CD4-positive, alpha-beta T cell treated with Interleukin-17A for 1 hour (primary cell): ENCODE measurements at regions not wholly inside any gene's neighbourhood (a gene's known extent, or its start where the extent isn't known, plus 50 kb on each side); places are given as distances from the start of the nearest gene placed in this dataset.

Experiments
- DNase-seq: peaks from one replicate; pipeline ENCODE4 v3.0.0-alpha.2; 2020

GRCh38 chr12:67798768-67799167 lies 150.2 kb downstream of the DYRK2 start:
- DNase-seq: no peak

- no peak for DNase-seq
These were observed 154.2 kb downstream of the DYRK2 start for GRCh38 chr12:67802731-67803130.

- DNase-seq: no peak
These were observed 154.9 kb downstream of the DYRK2 start for GRCh38 chr12:67803278-67803993.

GRCh38 chr12:67804168-67804567 lies 155.6 kb downstream of the DYRK2 start:
- DNase-seq: peak; percentile 48

DNA sequence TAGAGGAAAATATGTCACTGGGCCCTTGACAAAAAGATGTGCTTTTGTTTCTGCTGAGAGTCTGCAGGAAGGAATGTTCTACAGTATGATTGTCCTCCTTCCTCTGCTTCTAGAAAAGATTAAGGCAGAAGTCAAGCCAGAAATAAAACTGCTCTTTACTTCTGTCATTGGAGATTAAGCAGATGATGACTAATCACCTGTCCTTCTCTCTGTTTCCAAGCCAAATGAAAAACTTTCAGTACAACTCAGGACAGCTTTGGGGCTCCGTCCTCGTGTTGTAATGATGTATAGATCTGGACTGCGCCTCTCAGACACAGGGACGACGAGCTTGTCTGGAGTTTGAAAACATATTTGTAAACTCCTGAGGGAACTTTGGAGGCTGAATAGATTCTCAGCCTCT lies 159.3 kb downstream of the DYRK2 start:
- no peak for DNase-seq

- no peak for DNase-seq
These were observed 161.6 kb downstream of the DYRK2 start for GRCh38 chr12:67810166-67810565.

- no peak for DNase-seq
These were observed 163.2 kb downstream of the DYRK2 start for GRCh38 chr12:67811437-67812361.

DNA sequence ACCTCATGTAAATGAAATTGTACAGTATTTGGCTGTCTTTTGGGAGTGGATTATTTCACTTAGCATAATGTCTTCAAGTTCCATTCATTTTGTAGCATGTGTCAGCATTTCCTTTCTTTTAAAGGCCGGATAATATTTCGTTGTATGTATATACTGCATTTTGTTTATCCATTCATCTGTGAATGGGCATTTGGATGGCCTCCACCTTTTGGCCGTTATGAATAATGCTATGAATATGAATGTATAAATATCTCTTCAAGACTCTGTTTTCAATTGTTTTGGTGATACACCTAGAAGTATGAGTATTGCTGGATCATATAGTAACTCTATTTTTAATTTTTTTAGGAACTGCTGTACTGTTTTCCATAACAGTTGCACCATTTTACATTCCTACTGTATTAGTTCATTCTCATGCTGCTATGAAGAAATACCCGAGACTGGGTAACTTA lies 164.9 kb downstream of the DYRK2 start:
- no peak for DNase-seq

DNA sequence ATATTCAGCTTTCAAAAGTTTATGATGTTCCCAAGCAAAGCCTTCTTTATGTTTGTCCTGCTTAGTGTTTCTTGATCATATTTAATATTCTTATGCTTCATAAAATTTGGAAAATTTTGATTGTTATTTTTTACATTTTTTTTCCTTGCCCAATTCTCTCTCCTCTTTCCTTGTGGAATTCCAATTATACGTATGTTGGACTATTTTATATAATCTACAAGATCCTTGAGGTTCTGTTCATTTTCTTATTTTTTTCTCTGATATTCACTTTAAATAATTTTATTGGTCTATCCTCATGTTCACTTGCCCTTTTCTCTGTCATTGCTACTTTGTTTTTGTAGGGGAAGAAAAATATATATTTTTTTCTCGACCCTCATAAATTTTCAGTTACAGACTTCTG lies 167.7 kb downstream of the DYRK2 start:
- no peak for DNase-seq

GRCh38 chr12:67818459-67818903 lies 169.9 kb downstream of the DYRK2 start:
- no peak for DNase-seq

DNA sequence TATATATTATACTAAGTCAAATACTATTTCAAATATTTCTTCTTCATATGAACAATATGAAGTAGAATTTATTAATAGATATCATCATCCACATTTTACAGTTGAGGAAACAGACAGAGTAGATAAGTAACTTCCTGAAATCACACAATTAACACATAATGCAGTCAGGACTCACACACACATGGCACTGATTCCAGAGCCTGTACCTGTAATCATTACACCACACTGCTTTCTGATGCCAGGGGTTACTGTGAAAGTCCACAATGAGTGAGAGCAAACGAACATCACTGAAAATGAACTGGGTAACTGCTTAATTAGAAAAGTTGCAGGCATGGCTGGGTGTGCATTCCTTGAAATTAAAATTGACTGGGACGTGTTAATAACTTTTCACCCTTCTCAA lies 169.3 kb upstream of the IFNG-AS1 start:
- no peak for DNase-seq

DNA sequence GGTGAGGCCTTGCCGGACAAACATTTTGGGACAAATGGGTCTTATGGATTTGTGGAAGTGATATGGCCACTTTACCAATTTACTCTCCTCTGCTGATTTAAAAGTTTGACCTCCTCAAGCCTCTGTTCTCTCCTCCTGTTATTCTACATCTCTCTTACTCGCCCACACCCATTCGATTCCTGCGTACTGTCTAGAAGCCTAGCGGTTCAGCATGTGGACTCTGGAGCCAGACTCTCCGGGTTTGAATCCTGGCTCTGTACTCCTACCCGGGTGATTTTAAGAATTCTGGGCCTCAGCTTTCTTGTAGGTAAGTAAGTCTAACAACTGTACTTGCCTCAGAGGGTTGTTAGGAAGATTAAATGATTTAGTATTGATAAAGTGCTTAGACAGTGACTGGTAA lies 168.6 kb upstream of the IFNG-AS1 start:
- no peak for DNase-seq

GRCh38 chr12:67822826-67823225 lies 166.4 kb upstream of the IFNG-AS1 start:
- no peak for DNase-seq

DNA sequence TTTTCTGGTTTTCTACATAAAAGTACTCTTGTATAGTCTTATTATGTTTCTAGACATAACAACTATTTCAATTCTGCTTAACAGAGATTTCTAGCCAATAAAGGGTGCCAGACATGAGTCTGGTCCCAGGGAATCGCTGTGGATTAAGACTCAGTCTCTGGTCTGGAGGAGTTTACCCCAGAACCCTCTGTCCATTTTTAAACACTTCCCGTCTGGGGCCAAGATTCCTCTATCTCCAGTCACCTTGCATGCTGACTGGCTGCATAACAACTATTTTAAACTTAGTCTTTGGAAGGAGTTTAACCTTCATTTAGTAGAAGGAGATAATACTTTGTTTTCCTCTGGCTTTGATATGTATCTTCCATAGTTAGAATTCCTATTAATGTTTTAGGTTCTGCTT lies 163.1 kb upstream of the IFNG-AS1 start:
- DNase-seq: no peak

DNA sequence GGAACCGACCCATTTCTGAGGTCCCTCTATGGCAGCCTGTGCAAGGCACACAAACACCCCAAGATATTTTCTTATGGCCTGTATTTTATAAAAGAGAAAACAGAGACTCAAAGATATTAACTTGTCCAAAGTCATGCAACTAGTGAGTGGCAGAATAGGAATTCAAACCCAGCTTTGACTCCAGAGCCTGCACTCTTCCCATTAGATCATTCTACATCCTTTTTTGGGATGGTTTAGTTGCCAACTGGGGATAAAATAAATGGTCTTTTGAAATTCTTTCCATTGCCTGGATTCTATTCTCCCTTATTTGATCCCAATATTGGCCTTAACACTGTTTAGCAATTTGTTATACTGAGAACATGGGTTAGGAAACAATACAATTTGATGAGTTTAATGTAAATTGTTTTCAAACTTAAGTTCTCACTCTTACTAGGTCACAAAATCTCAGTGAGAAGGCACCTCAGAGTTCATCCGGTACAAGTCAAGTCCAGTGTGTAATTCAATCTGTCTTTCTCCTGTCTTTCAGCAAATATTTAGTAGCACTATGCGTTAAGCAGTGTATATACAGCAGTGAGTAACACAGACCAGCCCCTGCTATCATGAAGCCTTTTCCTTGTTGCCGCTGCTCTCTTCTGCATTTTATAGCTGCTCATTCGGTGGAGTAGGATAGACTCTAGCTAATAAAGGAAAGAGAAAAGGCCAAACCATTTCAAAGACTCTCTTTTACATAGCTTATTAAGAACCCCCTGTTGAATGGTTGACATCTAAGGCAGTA lies 162.1 kb upstream of the IFNG-AS1 start:
- DNase-seq: no peak

DNA sequence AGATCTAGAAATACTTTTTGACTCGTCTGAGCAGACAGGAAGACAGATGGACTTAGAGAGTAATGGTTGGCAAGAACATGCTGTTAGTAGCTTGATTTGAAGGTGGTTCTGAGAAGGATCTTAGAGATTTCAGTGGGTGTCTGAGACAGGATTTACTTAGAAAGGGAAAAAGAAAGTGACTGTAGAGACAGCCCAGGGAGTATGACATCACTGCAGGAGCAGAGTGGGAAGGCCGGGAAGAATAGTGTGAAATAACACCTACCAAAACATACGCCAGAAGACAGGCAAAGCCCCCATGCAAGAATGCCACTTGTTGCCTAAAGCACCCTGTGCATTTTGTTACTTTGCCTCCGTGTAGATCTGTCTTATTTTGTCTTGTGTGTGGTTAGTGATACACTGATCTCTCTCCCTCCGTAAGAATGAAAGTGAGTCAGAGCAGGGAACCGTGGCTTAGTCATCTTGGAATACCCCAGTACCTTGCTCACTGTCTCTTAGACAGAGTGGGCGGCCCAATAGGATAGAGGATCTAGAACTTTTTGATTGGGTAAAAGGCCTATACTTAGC lies 161.3 kb upstream of the IFNG-AS1 start:
- DNase-seq: peak; percentile 25

DNA sequence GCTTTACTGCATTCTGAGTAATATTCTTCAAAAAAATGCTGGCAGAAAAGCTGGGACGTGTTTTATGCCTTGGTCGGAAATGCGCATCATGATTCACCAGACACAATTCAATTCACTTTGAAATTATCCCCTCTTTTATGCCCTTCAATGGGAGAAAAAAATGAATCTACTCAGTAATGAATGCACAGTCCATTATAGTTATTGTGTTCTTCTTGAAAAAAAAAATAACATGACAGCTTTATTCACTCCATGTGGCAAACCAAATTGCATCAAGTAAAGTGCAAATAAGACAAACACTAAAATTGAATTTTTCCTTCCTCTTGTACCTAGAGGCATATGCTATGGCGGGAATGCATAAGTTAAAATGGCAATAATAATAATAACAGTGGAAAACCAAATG lies 159.4 kb upstream of the IFNG-AS1 start:
- DNase-seq: no peak

- no peak for DNase-seq
These were observed 157.1 kb upstream of the IFNG-AS1 start for GRCh38 chr12:67832155-67832554.

- no peak for DNase-seq
These were observed 155.6 kb upstream of the IFNG-AS1 start for GRCh38 chr12:67833602-67834001.

DNA sequence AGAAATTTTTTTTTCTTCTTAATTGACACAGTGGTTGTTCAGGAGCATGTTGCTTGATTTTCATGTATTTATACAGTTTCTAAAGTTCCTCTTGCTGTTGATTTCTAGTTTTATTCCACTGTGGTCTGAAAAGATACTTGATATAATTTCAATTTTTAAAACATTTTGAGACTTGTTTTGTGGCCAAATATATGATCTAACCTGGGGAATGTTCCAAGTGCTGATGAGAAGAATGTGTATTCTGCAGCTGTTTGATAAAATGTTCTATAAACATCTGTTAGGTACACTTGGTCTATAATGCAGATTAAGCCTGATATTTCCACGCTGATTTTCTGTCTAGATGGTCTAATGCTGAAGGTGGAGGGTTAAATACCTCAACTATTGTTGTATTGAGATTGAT lies 151.4 kb upstream of the IFNG-AS1 start:
- DNase-seq: no peak

DNA sequence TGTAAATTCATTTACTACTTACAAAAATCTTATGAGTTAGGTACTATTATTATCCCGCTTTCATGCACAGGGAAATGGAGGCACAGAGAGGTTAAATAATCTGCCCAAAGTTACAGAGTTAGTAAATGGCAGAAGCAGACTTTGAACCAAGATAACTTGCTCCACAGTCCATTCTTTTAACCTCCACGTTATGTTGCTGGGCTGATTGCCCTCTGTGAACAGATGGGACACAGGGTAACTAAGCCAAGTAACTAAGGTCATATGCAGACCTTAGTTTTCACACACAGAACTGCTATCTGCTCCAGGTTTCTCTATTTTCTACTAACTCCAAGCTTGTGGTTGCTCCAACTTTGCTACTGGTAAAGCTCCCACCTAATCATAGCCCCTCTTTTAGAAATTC lies 147.1 kb upstream of the IFNG-AS1 start:
- no peak for DNase-seq

DNA sequence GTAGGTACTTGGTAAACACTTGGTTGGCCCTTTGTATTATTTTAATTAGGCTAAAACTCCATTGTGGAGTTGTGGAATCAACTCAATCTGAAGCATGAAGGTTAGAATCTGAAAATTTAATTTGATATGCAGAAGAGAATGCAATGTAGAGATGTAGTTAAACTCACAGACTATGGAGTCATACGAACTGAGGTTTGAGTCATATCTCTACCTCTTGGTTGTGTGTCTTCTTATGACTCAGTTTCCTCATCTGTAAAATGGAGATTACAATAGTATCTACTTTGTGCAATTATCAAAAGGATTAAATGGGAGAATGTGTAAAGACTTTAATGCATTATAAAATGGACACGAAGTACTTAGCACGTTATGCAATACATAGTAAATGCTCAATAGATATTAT lies 146.0 kb upstream of the IFNG-AS1 start:
- no peak for DNase-seq

DNA sequence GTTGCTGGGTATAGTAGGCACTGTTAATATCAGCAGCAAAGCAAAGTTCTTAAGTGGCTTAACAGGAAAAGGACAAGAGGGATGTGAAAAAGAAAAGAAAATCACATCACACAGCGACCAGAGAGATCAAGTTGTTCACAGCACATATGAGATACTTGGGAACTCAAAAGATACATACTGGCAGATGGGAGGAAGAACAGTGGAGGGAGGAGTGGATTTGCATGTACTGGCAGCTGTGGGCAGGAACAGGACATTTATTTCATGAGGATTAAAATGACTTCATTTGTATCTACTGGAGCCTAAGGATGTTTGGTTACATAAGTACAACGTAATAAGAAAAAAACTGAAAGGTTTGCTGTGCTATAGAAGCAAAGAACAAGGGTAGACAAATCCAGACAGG lies 136.5 kb upstream of the IFNG-AS1 start:
- DNase-seq: no peak
